IMR-90 (cell line): ENCODE measurements at regions not wholly inside any gene's neighbourhood (a gene's known extent, or its start where the extent isn't known, plus 50 kb on each side); places are given as distances from the start of the nearest gene placed in this dataset.
A peak's percentile ranks its signal among the peaks of the same experiment; 100 is the strongest.

ENCODE experiments used
- ATAC-seq: fragments of 200-7000 bp; cut with Tn5 transposase; 2 replicates; pipeline ENCODE4 v1.9.1; 2020; ENCODE audit warnings: low read depth, mild to moderate bottlenecking, moderate library complexity
- BruUV-seq: library from RNA; stranded (reverse); fragments of 400-500 nt; replicated peaks from 2 replicates; lab custom pipeline; 2021; lab: Mats Ljungman, UMichigan
- CTCF ChIA-PET: fragments of 300-600 bp; formaldehyde crosslinking; extraction: SDS; loops from one replicate; lab custom pipeline; 2021; ENCODE audit warnings: antibody characterized with exemption; lab: Yijun Ruan, JAX
- POLR2A ChIA-PET: fragments of 300-600 bp; sonication (Branson Sonifier 250); formaldehyde crosslinking; loops from one replicate; lab custom pipeline; 2022; ENCODE audit warnings: antibody characterized with exemption; ENCODE audit not compliant: unreplicated experiment; lab: Charles Lee
- DNase-seq: peaks from one replicate; pipeline ENCODE4 v3.0.0; 2013
- H2AFZ ChIP-seq: replicated peaks from 2 replicates; pipeline ENCODE3; 2013; ENCODE audit warnings: low read length, mild to moderate bottlenecking; ENCODE audit not compliant: poor library complexity
- H2AK5ac ChIP-seq: 2 replicates; pipeline ENCODE4 v1.6.1; 2013; ENCODE audit warnings: low read depth, low read length, inconsistent platforms
- H2AK9ac ChIP-seq: replicated peaks from 2 replicates; pipeline ENCODE3; 2013; ENCODE audit warnings: mild to moderate bottlenecking, low read depth, low read length, moderate library complexity; ENCODE audit not compliant: poor library complexity
- H2BK120ac ChIP-seq: 2 replicates; pipeline ENCODE4 v1.6.1; 2013; ENCODE audit warnings: low read depth, low read length, inconsistent platforms
- H2BK15ac ChIP-seq: 3 replicates; pipeline ENCODE4 v1.6.1; 2013; ENCODE audit warnings: low read depth, low read length, inconsistent platforms
- H2BK20ac ChIP-seq: 2 replicates; pipeline ENCODE4 v1.6.1; 2013; ENCODE audit warnings: low read depth, mild to moderate bottlenecking, inconsistent platforms, low read length, moderate library complexity
- H2BK5ac ChIP-seq: 2 replicates; pipeline ENCODE4 v1.6.1; 2013; ENCODE audit warnings: mild to moderate bottlenecking, low read depth, low read length, inconsistent platforms; ENCODE audit not compliant: poor library complexity, severe bottlenecking
- H3K14ac ChIP-seq: replicated peaks from 2 replicates; pipeline ENCODE4 v1.6.1; 2013; ENCODE audit warnings: low read depth, low read length, inconsistent platforms
- H3K18ac ChIP-seq: 2 replicates; pipeline ENCODE4 v1.6.1; 2013; ENCODE audit warnings: low read depth, low read length, control low read depth
- H3K23ac ChIP-seq: 2 replicates; pipeline ENCODE4 v1.6.1; 2013; ENCODE audit warnings: low read depth, low read length, inconsistent platforms
- H3K27ac ChIP-seq: 2 replicates; pipeline ENCODE4 v1.5.1; 2013; ENCODE audit warnings: mild to moderate bottlenecking, control low read depth, low read length; ENCODE audit not compliant: insufficient read depth
- H3K27me3 ChIP-seq: 2 replicates; pipeline ENCODE4 v1.6.1; 2013; ENCODE audit warnings: low read length; ENCODE audit not compliant: control insufficient read depth, insufficient read depth
- H3K36me3 ChIP-seq: 2 replicates; pipeline ENCODE4 v1.6.1; 2013; ENCODE audit warnings: low read length, mixed read lengths; ENCODE audit not compliant: control insufficient read depth, insufficient read depth
- H3K4ac ChIP-seq: 2 replicates; pipeline ENCODE4 v1.6.1; 2013; ENCODE audit warnings: low read depth, low read length, inconsistent platforms
- H3K4me1 ChIP-seq: 2 replicates; pipeline ENCODE4 v1.6.1; 2013; ENCODE audit warnings: low read length, mixed read lengths; ENCODE audit not compliant: control insufficient read depth, insufficient read depth
- H3K4me2 ChIP-seq: 2 replicates; pipeline ENCODE4 v1.6.1; 2013; ENCODE audit warnings: low read depth, mild to moderate bottlenecking, control low read depth, low read length, moderate library complexity
- H3K4me3 ChIP-seq: 2 replicates; pipeline ENCODE4 v1.5.1; 2013; ENCODE audit warnings: low read depth, mild to moderate bottlenecking, control low read depth, low read length, moderate library complexity; ENCODE audit not compliant: insufficient read depth
- H3K56ac ChIP-seq: 2 replicates; pipeline ENCODE4 v1.6.1; 2013; ENCODE audit warnings: low read length, inconsistent platforms; ENCODE audit not compliant: insufficient read depth; ENCODE audit errors: extremely low read depth
- H3K79me1 ChIP-seq, 2 experiments: 2 replicates each; pipeline ENCODE4 v1.6.1; 2013; ENCODE audit warnings: low read length in 2 of 2, inconsistent platforms in 1 of 2, low read depth in 1 of 2
- H3K9ac ChIP-seq: 2 replicates; pipeline ENCODE4 v1.6.1; 2013; ENCODE audit warnings: low read depth, low read length, control low read depth
- H3K9me1 ChIP-seq: 2 replicates; pipeline ENCODE4 v1.6.1; 2013; ENCODE audit warnings: low read length, inconsistent platforms; ENCODE audit not compliant: insufficient read depth
- H3K9me3 ChIP-seq: 2 replicates; pipeline ENCODE4 v1.6.1; 2013; ENCODE audit warnings: low read length; ENCODE audit not compliant: control insufficient read depth, insufficient read depth
- H4K20me1 ChIP-seq: 2 replicates; pipeline ENCODE4 v1.6.1; 2013; ENCODE audit warnings: low read length, inconsistent platforms; ENCODE audit not compliant: insufficient read depth
- H4K5ac ChIP-seq: 2 replicates; pipeline ENCODE4 v1.6.1; 2013; ENCODE audit warnings: mild to moderate bottlenecking, low read depth, low read length, control low read depth
- H4K8ac ChIP-seq, 2 experiments: 2 replicates each; pipeline ENCODE4 v1.6.1; 2013; ENCODE audit warnings: low read depth in 2 of 2, low read length in 2 of 2, control low read depth in 1 of 2, inconsistent platforms in 1 of 2
- H4K91ac ChIP-seq: 2 replicates; pipeline ENCODE4 v1.6.1; 2013; ENCODE audit warnings: low read depth, low read length, inconsistent platforms; ENCODE audit not compliant: insufficient read depth
- CEBPB ChIP-seq: IDR thresholded peaks from 2 replicates; pipeline ENCODE4 v1.6.1; 2012; ENCODE audit warnings: low read depth, low read length, improper control_type of control experiment
- CHD1 ChIP-seq: IDR thresholded peaks from 2 replicates; pipeline ENCODE4 v1.6.1; 2012; ENCODE audit warnings: low read depth, low read length, improper control_type of control experiment
- RAD21 ChIP-seq: IDR thresholded peaks from 2 replicates; pipeline ENCODE4 v1.6.1; 2012; ENCODE audit warnings: low read length, improper control_type of control experiment
- WGBS, 2 experiments: methylation state at CpG; one replicate each; pipeline versions ENCODE4 v1.1.5 to v1.1.7; 2013; ENCODE audit warnings: missing lambda C conversion rate in 2 of 2; ENCODE audit not compliant: insufficient read length in 1 of 2; ENCODE audit errors: extremely low coverage in 2 of 2; 5-methylcytosine and 5-hydroxymethylcytosine counted together
- dilution Hi-C: fragments of 300-500 bp; cut with HindIII; formaldehyde crosslinking; loops from one replicate; pipeline ENCODE4 v1.14.3; 2018; ENCODE audit warnings: low sequenced_read_pairs; ENCODE audit not compliant: unreplicated experiment
- in situ Hi-C: fragments of 300-500 bp; cut with MboI; formaldehyde crosslinking; loops from 3 replicates; pipeline ENCODE4 v1.14.3; 2019; ENCODE audit warnings: low sequenced_read_pairs, inconsistent platforms, mixed read lengths
- intact Hi-C: fragments of 100-400 bp; cut with micrococcal nuclease; formaldehyde crosslinking; loops from 2 replicates; pipeline ENCODE4 v1.10.0; 2022

DNA sequence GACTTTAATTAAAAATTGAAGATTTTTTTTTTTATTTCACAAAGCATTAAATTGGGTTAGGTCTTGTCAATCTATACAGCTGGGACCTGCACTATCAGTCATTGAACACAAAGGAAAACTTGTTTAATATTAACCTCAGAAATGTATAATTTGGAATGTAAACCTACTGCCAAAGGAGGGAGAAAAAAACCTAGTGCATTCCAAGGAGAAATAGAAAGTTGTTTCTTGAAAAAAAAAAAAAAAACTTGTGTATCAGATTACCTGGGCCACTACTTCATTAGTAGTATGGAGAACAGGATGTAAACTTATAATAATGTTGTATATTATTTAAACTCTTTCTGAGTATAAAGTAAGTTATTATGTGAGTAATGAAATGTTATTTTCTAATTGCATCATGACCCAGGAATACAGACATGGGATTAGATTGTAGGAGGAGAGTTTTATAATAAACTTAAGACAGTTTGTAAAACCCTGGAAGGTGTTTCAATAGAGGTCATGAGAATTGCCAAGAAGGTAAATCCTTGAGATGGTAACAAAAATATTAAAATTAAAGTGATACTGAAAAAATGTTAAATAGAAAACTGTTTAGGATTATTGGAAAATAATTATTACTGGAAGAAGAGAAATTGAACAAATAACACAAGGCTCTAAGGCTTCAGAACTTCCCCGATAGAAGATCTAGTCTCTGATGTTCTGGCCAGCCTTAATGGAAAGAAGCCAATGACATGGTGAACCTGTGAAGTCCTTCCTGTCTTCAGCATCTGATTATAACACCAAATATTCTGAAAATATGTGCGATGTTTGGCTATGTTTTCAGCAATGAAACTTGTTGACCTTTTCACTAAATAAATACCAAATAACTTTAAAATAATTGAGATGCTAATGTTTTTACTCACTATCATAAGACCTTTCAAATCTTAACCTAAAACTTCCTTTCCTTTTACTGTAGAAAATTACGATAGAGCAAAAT, 412.8 kb upstream of the LYPLAL1 start:
- ChIA-PET POLR2A (no interaction called here), CTCF (interaction anchor here (0.5 kb wide), 1 partner anchor 457 kb away, joined by 4 read pairs; no protein-coding TSS in a partner anchor)
- Histone ChIP-seq H3K14ac (peak overlapping the region; percentile 64), H3K4me1 (peaks cover 6% of the 10 kb centered on the region), H3K56ac (no peak overlapping the region), H2BK120ac (no peak overlapping the region), H3K9ac (no peak overlapping the region), H3K4me3 (no peak overlapping the region), H4K20me1 (no peaks in the 10 kb centered on the region), H2BK5ac (peak overlapping the region; percentile 5), H4K8ac (peak overlapping the region in 1 of 2 experiments; percentile 34; a peak in 1 of 4 replicates), H2BK15ac (no peak overlapping the region; the same call in 2 of the 3 replicates), H3K4me2 (no peak overlapping the region), H3K9me1 (no peaks in the 10 kb centered on the region), H2AK5ac (no peak overlapping the region), H3K18ac (no peak overlapping the region), H3K4ac (no peak overlapping the region), H3K79me1 (no peaks in the 10 kb centered on the region), H3K36me3 (no peaks in the 10 kb centered on the region), H2AK9ac (no peak overlapping the region), H4K91ac (no peak overlapping the region), H3K9me3 (no peaks in the 10 kb centered on the region), H3K27ac (no peak overlapping the region), H2BK20ac (peak overlapping the region; percentile 51; the same call in 1 of the 2 replicates), H3K27me3 (no peaks in the 10 kb centered on the region), H2AFZ (no peak overlapping the region), H3K23ac (peak overlapping the region; percentile 60; the same call in 1 of the 2 replicates), H4K5ac (no peak overlapping the region)
- intact Hi-C loops (loop anchor here (2.0 kb wide), 1 partner anchor 74 kb away; no protein-coding TSS in a partner anchor), dilution Hi-C loops (no loop called here), in situ Hi-C loops (no loop called here)
- DNase-seq (peak; percentile 54), ATAC-seq (peak; percentile 62)
- no CpG with 5 or more reads among the region's 3 CpGs for WGBS, 2 experiments
- no TSS peak for BruUV-seq
- no peak for TF ChIP-seq RAD21
- peak; percentile 55; the same call in 1 of the 2 replicates for TF ChIP-seq CEBPB
- TF ChIP-seq CHD1: no peak
